Cardiac fibroblast (primary cell): ENCODE measurements at regions not wholly inside any gene's neighbourhood (a gene's known extent, or its start where the extent isn't known, plus 50 kb on each side); places are given as distances from the start of the nearest gene placed in this dataset.
A peak's percentile ranks its signal among the peaks of the same experiment; 100 is the strongest.
"Not testable (repeated sequence)": the region's sequence is repeated elsewhere in the genome, so short reads cannot be mapped to it uniquely, and the experiment has no call there.

Experiments used
- DNase-seq, 2 donors: peaks; one replicate each; pipeline versions ENCODE4 v3.0.0 to v3.0.0-alpha.2; 2010; ENCODE audit warnings: low read depth in 2 of 2
- H3K4me3 ChIP-seq, 2 donors: replicated peaks in 1 of 2; 1 replicate in 1 of 2; 2 replicates in 1 of 2; pipeline ENCODE4 v1.5.1; 2011; ENCODE audit warnings: low read depth in 2 of 2, low read length in 2 of 2, mild to moderate bottlenecking in 2 of 2, moderate library complexity in 1 of 2
- CTCF ChIP-seq: IDR thresholded peaks from one replicate; pipeline ENCODE4 v1.5.1; 2011; ENCODE audit warnings: low read depth, mild to moderate bottlenecking, low read length, inconsistent platforms

GRCh38 chr18:10604182-10604581, 78.4 kb downstream of the NAPG start:
- H3K4me3 ChIP-seq, result no peak overlapping the region
- no peak for DNase-seq
- TF ChIP-seq CTCF, result no peak

GRCh38 chr18:10606881-10607280, 81.1 kb downstream of the NAPG start:
- H3K4me3 ChIP-seq, result not testable (repeated sequence)

GRCh38 chr18:10607332-10608248, 81.8 kb downstream of the NAPG start:
- H3K4me3 ChIP-seq, result not testable (repeated sequence)

More at GRCh38 chr18:10606881-10607280, 81.1 kb downstream of the NAPG start:
- not testable (repeated sequence) for DNase-seq

GRCh38 chr18:10608450-10608849, 82.6 kb downstream of the NAPG start:
- not testable (repeated sequence) for DNase-seq

More at GRCh38 chr18:10607332-10608248, 81.8 kb downstream of the NAPG start:
- not testable (repeated sequence) for DNase-seq

GRCh38 chr18:10609046-10609445, 83.2 kb downstream of the NAPG start:
- not testable (repeated sequence) for H3K4me3 ChIP-seq, DNase-seq

More at GRCh38 chr18:10608450-10608849, 82.6 kb downstream of the NAPG start:
- H3K4me3 ChIP-seq, result not testable (repeated sequence)

- not testable (repeated sequence) for DNase-seq, H3K4me3 ChIP-seq
Observed at GRCh38 chr18:10613226-10613625, 87.4 kb downstream of the NAPG start.

GRCh38 chr18:10616714-10617113, 90.9 kb downstream of the NAPG start:
- peak in 1 of 2 donors; percentile 3 for DNase-seq
- H3K4me3 ChIP-seq, result not testable (repeated sequence)

- H3K4me3 ChIP-seq, DNase-seq: not testable (repeated sequence)
Observed at GRCh38 chr18:10618797-10619196, 93.0 kb downstream of the NAPG start.

GRCh38 chr18:10619280-10619679, 93.5 kb downstream of the NAPG start:
- not testable (repeated sequence) for DNase-seq, H3K4me3 ChIP-seq

- not testable (repeated sequence) for DNase-seq, H3K4me3 ChIP-seq
Observed at GRCh38 chr18:10619833-10620232, 94.0 kb downstream of the NAPG start.
